GM21423 (cell line): ENCODE measurements at regions not wholly inside any gene's neighbourhood (a gene's known extent, or its start where the extent isn't known, plus 50 kb on each side); places are given as distances from the start of the nearest gene placed in this dataset.
"Not testable (repeated sequence)": the region's sequence is repeated elsewhere in the genome, so short reads cannot be mapped to it uniquely, and the experiment has no call there.

Experiments
- ATAC-seq: cut with Tn5 transposase; IDR thresholded peaks from one replicate; pipeline ENCODE4 v1.9.1; 2021; ENCODE audit warnings: mild to moderate bottlenecking, moderate library complexity; ENCODE audit not compliant: unreplicated experiment

- ATAC-seq = no peak
Observed at GRCh38 chr6:151671195-151671594, 136.3 kb upstream of the ESR1 start.

- no peak for ATAC-seq
Observed at GRCh38 chr6:151674578-151674977, 132.9 kb upstream of the ESR1 start.

GRCh38 chr6:151675746-151676459, 131.6 kb upstream of the ESR1 start:
- ATAC-seq = peak; percentile 92

- ATAC-seq = no peak
Observed at GRCh38 chr6:151676460-151676945, 131.0 kb upstream of the ESR1 start.

- no peak for ATAC-seq
Observed at GRCh38 chr6:151677404-151677803, 130.1 kb upstream of the ESR1 start.

GRCh38 chr6:151679081-151679480, 128.4 kb upstream of the ESR1 start:
- no peak for ATAC-seq

GRCh38 chr6:151679941-151680340, 127.5 kb upstream of the ESR1 start:
- no peak for ATAC-seq

GRCh38 chr6:151680846-151681432, 126.5 kb upstream of the ESR1 start:
- ATAC-seq = no peak

- peak; percentile 60 for ATAC-seq
Observed at GRCh38 chr6:151681433-151682059, 125.9 kb upstream of the ESR1 start.

GRCh38 chr6:151682251-151682650, 125.2 kb upstream of the ESR1 start:
- ATAC-seq = no peak

GRCh38 chr6:151682922-151683321, 124.6 kb upstream of the ESR1 start:
- ATAC-seq = no peak

- no peak for ATAC-seq
Observed at GRCh38 chr6:151683381-151683780, 124.1 kb upstream of the ESR1 start.

- ATAC-seq = no peak
Observed at GRCh38 chr6:151689499-151690201, 117.8 kb upstream of the ESR1 start.

GRCh38 chr6:151690303-151690702, 117.2 kb upstream of the ESR1 start:
- peak; percentile 29 for ATAC-seq

- peak; percentile 98 for ATAC-seq
Observed at GRCh38 chr6:151690768-151691562, 116.5 kb upstream of the ESR1 start.

GRCh38 chr6:151692216-151692615, 115.3 kb upstream of the ESR1 start:
- no peak for ATAC-seq

GRCh38 chr6:151693366-151693765, 114.1 kb upstream of the ESR1 start:
- ATAC-seq = no peak

GRCh38 chr6:151695156-151695555, 112.3 kb upstream of the ESR1 start:
- no peak for ATAC-seq

- not testable (repeated sequence) for ATAC-seq
Observed at GRCh38 chr6:151696302-151696701, 111.2 kb upstream of the ESR1 start.

- ATAC-seq = no peak
Observed at GRCh38 chr6:151698931-151699700, 108.4 kb upstream of the ESR1 start.
